NT2/D1 (cell line): ENCODE measurements at regions not wholly inside any gene's neighbourhood (a gene's known extent, or its start where the extent isn't known, plus 50 kb on each side); places are given as distances from the start of the nearest gene placed in this dataset.

Source experiments
- SUZ12 ChIP-seq: IDR thresholded peaks from 2 replicates; pipeline ENCODE4 v1.6.1; 2011; ENCODE audit not compliant: insufficient read length, insufficient read depth; ENCODE audit errors: extremely low read depth
- ZNF274 ChIP-seq: IDR thresholded peaks from 2 replicates; pipeline ENCODE4 v1.6.1; 2011; ENCODE audit warnings: mild to moderate bottlenecking, low read depth, low read length

DNA sequence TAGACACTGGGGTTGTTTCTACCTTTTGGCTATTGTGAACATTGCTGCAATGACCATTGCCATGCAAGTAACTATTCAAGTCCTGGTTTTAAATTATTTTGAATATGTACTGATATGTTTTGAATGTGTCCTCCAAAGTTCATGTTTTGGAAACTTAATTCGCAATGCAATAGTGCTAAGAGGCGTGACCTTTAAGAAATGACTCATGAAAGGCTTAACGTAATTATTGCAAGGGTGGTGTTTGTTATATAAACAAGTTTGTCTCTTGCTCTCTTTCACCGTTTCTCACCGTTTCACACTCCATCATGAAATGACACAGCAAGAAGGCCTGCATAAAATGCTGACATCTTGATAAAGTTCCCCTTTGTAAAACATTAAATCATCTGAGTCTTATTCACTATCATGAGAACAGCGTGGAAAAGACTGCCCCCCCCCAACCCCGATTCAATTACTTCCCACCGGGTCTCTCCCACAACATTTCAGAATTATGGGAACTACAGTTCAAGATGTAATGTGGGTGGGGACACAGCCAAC is 506.9 kb upstream of the FAM47C start:
- TF ChIP-seq ZNF274 (no peak), SUZ12 (no peak)
